NCI-H1930 (cell line): ENCODE measurements at regions not wholly inside any gene's neighbourhood (a gene's known extent, or its start where the extent isn't known, plus 50 kb on each side); places are given as distances from the start of the nearest gene placed in this dataset.

Source experiments
- DNase-seq, 2 experiments: peaks; one replicate each; lab custom pipeline; 2025; lab: John Stamatoyannopoulos, UW

GRCh38 chr11:126129727-126130671 lies 67.3 kb upstream of the CDON start:
- DNase-seq, result no peak

GRCh38 chr11:126127898-126128297 lies 65.2 kb upstream of the CDON start:
- no peak for DNase-seq

GRCh38 chr11:126127284-126127845 lies 64.7 kb upstream of the CDON start:
- DNase-seq, result no peak

GRCh38 chr11:126124231-126124661 lies 61.6 kb upstream of the CDON start:
- DNase-seq, result no peak

- no peak for DNase-seq
Measured at GRCh38 chr11:126123686-126124085, 61.0 kb upstream of the CDON start.

GRCh38 chr11:126122863-126123262 lies 60.2 kb upstream of the CDON start:
- DNase-seq, result no peak

GRCh38 chr11:126121296-126121695 lies 58.6 kb upstream of the CDON start:
- no peak for DNase-seq

- no peak for DNase-seq
Measured at GRCh38 chr11:126118806-126119205, 56.1 kb upstream of the CDON start.

GRCh38 chr11:126115816-126116331 lies 53.2 kb upstream of the CDON start:
- DNase-seq, result peak; percentile 16 to 46

GRCh38 chr11:126115127-126115495 lies 52.4 kb upstream of the CDON start:
- no peak for DNase-seq

GRCh38 chr11:126114486-126115126 lies 51.9 kb upstream of the CDON start:
- no peak for DNase-seq

- DNase-seq, result no peak
Measured at GRCh38 chr11:126113963-126114362, 51.3 kb upstream of the CDON start.

- no peak for DNase-seq
Measured at GRCh38 chr11:126113515-126113957, 50.9 kb upstream of the CDON start.

GRCh38 chr11:126113012-126113411 lies 50.3 kb upstream of the CDON start:
- no peak for DNase-seq

GRCh38 chr11:126112547-126112946 lies 49.9 kb upstream of the CDON start:
- DNase-seq, result no peak
